ENCODE measurements at regions not wholly inside any gene's neighbourhood (a gene's known extent, or its start where the extent isn't known, plus 50 kb on each side); places are given as distances from the start of the nearest gene placed in this dataset.
"Not testable (repeated sequence)": the region's sequence is repeated elsewhere in the genome, so short reads cannot be mapped to it uniquely, and the experiment has no call there.

DNA sequence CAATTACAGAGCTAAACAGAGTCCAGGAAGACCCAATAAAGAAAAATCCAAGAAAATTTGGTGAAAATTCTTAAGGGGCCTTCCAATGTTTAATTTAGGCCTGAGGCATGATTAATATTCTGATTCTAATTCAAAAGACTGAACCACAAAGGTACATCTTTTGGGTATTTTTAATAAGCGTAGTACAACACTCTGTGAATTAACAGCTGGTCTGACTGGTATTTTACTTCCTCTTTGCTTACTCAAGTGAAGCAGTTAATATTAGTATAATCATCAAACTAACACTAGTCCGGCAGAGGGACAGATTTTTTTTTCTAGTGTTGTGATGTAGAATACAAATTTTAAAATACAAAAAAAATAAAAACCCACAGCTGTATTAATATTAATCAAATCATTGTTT lies 652.9 kb downstream of the NR4A2 start:
- DNase-seq (ENCODE audit: low read depth): no peak

DNA sequence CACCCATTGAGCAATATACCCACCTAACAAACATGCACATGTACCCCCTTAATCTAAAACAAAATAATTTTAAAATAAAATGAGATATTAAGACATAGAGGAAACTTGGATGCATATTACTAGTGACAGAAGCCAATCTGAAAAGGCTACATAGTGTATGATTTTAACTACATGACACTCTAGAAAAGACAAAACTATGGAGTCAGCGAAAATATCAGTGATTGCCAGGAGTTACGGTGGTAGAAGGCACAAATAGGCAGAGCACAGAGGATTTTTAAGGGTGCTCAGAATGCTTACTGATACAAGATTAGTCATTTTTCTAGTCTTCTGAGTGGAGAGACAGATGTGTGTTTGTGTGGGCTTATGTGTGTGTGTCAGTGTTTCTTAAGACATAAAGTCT lies 656.6 kb downstream of the NR4A2 start:
- DNase-seq (ENCODE audit: low read depth): no peak

GRCh38 chr2:155665704-155666103 lies 666.8 kb downstream of the NR4A2 start:
- DNase-seq (ENCODE audit: low read depth): no peak

DNA sequence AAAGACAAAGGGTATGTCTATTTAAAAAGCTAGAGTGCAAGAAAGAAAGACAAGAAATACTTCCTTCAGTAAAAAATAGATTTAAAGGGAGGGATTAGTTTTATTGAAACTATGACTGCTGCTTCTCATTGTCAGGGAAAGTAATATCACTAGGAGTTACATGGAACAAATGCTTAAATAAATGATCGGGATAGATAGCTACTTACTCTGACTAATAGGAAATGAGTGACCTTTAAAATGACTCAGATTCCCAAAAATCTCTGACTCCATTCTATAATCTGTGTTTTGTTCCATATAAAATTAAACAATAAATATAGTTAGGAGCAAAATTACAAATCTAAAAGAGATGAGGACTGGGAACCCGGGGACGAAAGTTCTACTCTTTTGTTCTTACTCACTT lies 669.3 kb downstream of the NR4A2 start:
- DNase-seq (ENCODE audit: low read depth): no peak

- no peak for DNase-seq (ENCODE audit: low read depth)
These were observed 670.3 kb downstream of the NR4A2 start for GRCh38 chr2:155662224-155662623.

- DNase-seq (ENCODE audit: low read depth): no peak
These were observed 679.3 kb downstream of the NR4A2 start for GRCh38 chr2:155653176-155653575.

DNA sequence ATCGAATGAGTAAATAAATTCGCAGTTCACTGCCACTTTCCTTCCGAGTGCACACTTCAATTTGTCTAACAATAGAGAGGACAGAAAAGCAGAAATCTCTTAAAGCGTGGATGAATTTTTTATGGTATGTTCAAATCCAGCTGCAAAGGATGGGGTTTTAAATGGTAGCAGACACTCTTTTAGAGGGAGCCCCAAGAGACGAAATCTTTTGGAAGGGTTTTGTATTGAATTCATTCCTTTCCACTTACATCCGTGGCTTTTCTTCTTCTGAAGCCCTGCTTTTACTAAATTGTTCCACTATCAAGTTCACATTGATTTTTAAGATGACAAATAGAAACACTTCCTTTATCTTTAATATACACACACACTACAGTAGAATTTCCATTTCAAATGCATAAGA lies 680.7 kb downstream of the NR4A2 start:
- no peak for DNase-seq (ENCODE audit: low read depth)

DNA sequence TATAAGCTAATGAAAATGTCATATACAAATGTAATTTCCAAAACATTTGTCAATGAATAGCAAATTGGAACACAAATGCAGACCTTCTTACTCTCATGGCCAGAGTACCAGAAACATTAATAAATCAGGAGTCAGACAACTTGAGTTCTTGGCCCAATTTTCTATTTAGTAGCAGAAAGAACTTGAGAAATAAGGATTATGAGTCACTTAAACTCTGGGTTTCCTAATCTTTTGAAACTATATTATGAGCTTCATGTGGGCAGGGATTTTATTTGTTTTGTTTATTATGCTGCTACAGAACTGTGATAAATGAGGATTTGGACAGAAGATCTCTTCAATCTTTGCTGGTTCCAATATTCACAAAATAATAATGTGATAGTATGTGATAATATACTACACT lies 686.7 kb downstream of the NR4A2 start:
- peak; percentile 11 for DNase-seq (ENCODE audit: low read depth)

GRCh38 chr2:155643056-155643775 lies 689.3 kb downstream of the NR4A2 start:
- DNase-seq (ENCODE audit: low read depth): no peak

DNA sequence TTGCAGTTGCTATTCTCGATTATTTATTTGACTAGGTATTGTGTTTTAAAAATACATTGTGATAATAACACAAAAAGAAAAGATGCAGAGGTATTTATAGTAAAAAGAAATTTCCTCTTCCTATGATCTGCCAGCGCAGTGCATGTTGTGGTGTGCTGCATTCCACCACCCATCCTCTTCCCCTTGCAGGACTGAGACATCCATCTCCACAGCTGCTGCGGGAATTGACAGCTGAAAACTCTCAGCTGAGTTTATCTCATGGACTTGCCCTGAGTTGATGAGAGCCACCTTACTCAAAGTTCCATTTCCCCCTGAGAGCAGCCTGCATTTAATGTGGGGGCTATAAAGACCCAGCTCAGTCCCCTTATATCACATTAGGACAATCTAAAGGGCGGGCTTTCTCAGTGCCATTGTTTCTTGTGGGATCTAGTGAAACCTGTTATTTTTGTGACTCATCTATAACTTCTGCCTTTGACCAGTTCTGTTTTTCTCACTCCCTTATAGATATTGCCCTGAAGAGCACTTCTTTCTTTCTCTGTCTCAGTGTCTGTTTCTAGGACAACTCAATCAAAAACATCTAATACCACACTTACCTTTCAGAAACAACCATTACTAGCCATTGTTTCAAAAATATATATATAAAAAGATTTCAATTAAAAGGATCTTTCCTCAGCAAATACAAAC lies 698.5 kb downstream of the NR4A2 start:
- no peak for DNase-seq (ENCODE audit: low read depth)

GRCh38 chr2:155633060-155633839 lies 699.3 kb downstream of the NR4A2 start:
- no peak for DNase-seq (ENCODE audit: low read depth)

GRCh38 chr2:155630760-155631159 lies 701.8 kb downstream of the NR4A2 start:
- DNase-seq (ENCODE audit: low read depth): no peak

- DNase-seq (ENCODE audit: low read depth): no peak
These were observed 710.1 kb downstream of the NR4A2 start for GRCh38 chr2:155622443-155622842.

DNA sequence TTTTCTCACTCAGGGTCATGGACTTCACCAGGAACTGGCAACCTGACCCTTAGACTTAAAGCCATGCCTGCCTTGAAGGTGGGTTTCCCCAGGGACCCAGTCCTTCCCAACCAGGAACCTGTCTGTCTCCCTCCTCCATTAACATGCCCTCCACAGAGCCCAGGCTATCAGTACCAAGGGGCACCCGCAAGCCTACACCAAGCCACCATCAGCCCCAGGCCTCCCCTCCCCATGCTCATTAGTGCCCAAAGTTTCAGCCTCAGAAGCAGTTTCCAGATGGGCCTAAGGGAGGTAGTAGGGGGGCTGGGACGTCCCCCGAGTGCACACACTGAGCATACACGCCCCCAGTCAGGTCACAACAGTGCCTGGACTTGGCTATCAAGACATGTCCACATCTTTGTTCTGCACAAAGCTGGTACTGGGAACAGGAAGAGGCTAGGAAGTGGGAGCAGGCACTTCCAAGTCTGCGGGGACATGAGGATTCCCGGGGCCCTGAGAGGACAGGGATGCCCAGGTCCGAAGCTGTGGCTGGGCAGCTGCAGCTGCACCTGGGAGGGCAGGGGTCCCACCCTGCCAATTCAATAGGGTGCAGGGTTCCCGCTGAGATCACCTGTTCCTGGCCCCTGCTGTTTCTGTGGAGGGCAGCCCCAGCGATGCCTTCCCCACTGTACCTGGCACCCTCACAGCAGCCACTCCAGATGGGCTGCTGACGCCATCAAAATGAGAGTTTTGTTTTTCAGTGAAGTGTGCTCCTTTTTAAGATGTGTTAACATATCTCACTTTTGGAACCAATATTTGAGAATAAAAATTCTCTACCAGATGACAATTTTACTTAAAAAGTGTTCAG lies 731.4 kb downstream of the NR4A2 start:
- no peak for DNase-seq (ENCODE audit: low read depth)

DNA sequence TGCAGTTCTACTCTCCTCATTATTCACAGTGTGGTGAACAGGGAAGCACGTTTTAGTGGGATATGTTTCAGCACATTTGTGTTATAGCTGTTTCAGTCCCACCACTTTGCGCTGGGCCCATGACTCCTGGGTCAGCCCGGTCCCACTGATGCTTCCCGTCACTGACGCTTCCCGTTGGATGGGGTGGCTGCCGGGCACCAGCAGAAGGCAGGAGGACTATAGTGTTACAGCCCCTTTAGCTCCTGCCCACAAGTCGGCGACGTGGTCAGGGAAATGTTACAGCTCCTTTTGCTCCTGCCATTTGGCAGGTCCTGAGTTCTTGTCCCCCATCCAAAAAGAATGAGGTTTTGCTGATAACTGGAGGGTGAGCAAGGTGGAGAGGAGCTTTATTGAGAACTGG lies 732.2 kb downstream of the NR4A2 start:
- no peak for DNase-seq (ENCODE audit: low read depth)

- DNase-seq (ENCODE audit: low read depth): no peak
These were observed 732.7 kb downstream of the NR4A2 start for GRCh38 chr2:155599834-155600233.

DNA sequence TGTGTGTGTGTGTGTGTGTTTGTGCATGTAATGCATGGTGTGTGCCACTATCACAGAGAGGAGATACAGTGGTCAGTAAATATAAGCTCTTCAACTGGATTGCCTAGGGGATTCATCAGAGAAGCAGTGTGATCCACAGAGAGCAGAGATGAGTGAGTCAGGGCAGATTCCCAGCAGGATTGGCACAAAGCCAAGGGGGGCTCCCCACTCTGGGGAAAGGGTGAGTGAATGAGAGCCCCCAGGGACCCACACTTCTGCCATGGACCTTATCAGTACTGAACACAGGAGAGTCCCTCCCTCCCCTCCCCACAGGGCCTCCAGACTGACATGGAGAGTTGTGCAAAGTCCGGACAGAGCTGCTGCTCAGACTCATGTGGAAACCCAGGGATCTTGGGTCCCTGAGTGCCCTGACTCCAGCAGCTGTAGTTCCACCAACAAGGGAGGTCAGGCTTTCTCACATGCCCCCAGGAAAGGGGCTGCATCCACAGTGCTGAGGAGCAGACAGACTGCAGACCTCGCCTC lies 748.8 kb downstream of the NR4A2 start:
- no peak for DNase-seq (ENCODE audit: low read depth)

DNA sequence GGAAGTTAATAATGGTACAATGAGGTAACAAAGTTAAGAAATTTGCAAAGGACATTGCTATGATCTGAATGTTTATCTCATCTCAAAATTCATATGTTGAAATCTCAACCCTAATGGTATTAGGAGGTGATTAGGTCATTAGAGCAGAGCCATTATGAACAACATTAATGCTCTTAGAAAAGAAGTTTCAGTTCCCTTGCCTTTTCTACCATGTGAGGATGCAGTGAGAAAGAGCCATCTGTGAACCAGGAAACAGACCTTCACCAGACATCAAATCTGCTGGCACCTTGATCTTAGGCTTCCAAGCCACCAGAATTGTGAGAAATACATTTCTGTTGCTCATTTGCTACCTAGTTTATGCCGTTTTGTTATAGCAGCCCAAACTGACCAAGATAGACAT lies 757.6 kb downstream of the NR4A2 start:
- DNase-seq (ENCODE audit: low read depth): no peak

DNA sequence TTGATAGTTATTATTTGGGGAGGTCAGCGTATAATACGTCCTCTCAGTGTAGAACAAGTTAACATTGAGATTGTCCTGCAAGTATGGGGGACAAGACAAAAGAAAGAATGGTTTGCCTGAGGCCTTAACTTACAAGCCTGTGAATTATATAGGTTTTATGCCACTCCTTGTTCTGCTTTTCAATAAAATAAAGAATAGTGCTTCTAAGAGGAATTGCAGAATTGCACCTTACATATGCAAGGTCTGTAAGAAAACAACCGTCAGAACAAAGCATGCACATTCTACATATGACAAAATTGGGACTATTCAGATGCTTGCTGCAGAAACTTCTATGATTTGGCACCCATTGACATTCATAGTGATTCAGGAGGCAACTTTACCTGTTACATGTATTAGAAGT lies 785.0 kb downstream of the NR4A2 start:
- DNase-seq (ENCODE audit: low read depth): no peak

DNA sequence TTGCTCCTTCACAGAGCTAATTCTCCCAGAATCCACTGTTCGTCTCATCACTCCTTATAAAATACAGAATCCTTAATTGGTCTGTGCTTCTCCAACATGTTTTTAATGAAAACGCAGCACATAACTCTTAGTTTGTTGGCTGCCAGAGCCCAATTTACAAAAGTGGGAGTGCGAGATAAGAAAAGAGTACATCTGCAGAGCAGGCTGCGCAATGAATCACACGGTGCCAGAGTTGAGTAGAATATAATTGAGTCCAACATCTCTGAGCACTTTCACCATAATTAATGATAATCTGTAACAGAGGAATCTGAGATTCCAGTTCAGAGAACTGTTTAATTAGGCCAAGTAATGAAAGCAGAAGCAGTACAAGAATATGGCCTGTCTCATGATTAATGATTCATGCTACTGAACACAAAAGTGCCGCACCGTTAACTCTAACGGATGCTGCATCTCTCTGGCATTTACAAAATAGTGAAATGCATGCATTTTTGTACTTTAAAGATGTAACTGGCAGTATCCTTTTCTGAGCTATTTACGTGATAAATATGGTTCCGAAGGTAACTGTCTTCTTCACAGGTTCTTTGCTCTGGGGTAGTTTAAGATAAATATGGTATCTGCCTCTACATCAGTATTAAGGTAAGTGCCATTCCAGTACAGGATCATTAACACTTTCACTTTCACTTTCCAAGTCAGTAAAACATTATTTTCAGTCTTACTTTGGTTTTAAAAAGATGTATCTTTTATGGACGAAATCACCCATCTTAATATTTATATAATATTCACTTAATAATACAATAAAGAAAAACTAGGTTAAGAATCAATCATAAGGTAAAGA lies 785.6 kb downstream of the NR4A2 start:
- peak; percentile 3 for DNase-seq (ENCODE audit: low read depth)

DNA sequence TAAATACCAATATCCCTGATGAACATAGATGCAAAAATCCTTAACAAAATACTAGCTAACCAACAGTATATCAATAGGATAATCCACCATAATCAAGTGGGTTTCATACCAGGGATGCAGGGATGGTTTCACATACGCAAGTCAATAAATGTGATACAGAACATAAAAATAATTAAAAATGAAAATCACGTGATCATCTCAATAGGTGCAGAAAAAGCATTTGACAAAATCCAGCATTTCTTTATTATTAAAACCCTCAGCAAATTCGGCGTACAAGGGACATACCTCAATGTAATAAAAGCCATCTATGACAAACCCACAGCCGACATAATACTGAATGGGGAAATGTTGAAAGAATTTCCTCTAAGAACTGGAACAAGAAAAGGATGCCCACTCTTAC lies 793.5 kb downstream of the NR4A2 start:
- not testable (repeated sequence) for DNase-seq (ENCODE audit: low read depth)

Measured in fibroblast of gingiva (primary cell).